A549 (cell line): ENCODE measurements at regions not wholly inside any gene's neighbourhood (a gene's known extent, or its start where the extent isn't known, plus 50 kb on each side); places are given as distances from the start of the nearest gene placed in this dataset.

Experiments
- ATAC-seq, 2 experiments: fragments of 200-7000 bp in 1 of 2; fragments of >200 bp in 1 of 2; cut with Nextera tagmentation in 1 of 2; cut with Tn5 transposase in 1 of 2; 3 replicates each; pipeline versions ENCODE4 v1.8.0 to v1.9.1; 2018 to 2020; ENCODE audit warnings: mild to moderate bottlenecking in 1 of 2, moderate library complexity in 1 of 2
- CTCF ChIA-PET: fragments of 300-600 bp; sonication (Branson Sonifier 250); formaldehyde crosslinking; extraction: SDS; loops from one replicate; lab custom pipeline; 2021; ENCODE audit warnings: antibody characterized with exemption, inconsistent platforms; lab: Yijun Ruan, JAX
- POLR2A ChIA-PET: fragments of 350-600 bp; formaldehyde crosslinking; extraction: SDS; loops from one replicate; lab custom pipeline; 2021; ENCODE audit warnings: antibody characterized with exemption, inconsistent platforms; lab: Yijun Ruan, JAX
- DNase-seq, 2 experiments: peaks; one replicate each; pipeline versions ENCODE4 v3.0.0 to v3.0.0-alpha.2; 2011 to 2016; ENCODE audit warnings: low read depth in 1 of 2, low spot score in 1 of 2
- FAIRE-seq: peaks from 2 replicates; lab custom pipeline; 2011; peaks lifted over from hg19 to GRCh38; lab: Jason Lieb, UNC
- H3K27ac ChIP-seq, 2 experiments: fragments of >200 bp; sonication (Bioruptor Twin); formaldehyde crosslinking; 3 replicates each; pipeline ENCODE4 v1.5.1; 2016 to 2017
- H3K4me1 ChIP-seq: fragments of >200 bp; sonication (Bioruptor Twin); formaldehyde crosslinking; 3 replicates; pipeline ENCODE4 v1.6.1; 2016
- H3K4me2 ChIP-seq: fragments of >200 bp; sonication (Bioruptor Twin); formaldehyde crosslinking; 3 replicates; pipeline ENCODE4 v1.6.1; 2016
- H3K4me3 ChIP-seq: fragments of >200 bp; sonication (Bioruptor Twin); formaldehyde crosslinking; 3 replicates; pipeline ENCODE4 v1.5.1; 2016
- H3K9me3 ChIP-seq: fragments of >200 bp; sonication (Bioruptor Twin); formaldehyde crosslinking; 3 replicates; pipeline ENCODE4 v1.6.1; 2016
- CBX8 ChIP-seq: fragments of 200-600 bp; sonication (generic); IDR thresholded peaks from 2 replicates; pipeline ENCODE4 v1.6.1; 2016
- CEBPB ChIP-seq, 2 experiments: fragments of >200 bp in 1 of 2; sonication (Bioruptor Twin) in 1 of 2; formaldehyde crosslinking in 1 of 2; IDR thresholded peaks; 2 replicates each; pipeline ENCODE4 v1.6.1; 2012 to 2016
- CHD2 ChIP-seq: fragments of 150-350 bp; IDR thresholded peaks from 2 replicates; pipeline ENCODE4 v1.6.1; 2014; ENCODE audit warnings: low read length; ENCODE audit not compliant: partially characterized antibody
- EHF ChIP-seq: fragments of 250-450 bp; sonication (Bioruptor Pico); IDR thresholded peaks from 2 replicates; pipeline ENCODE4 v1.5.0; 2020; ENCODE audit warnings: mild to moderate bottlenecking
- GATA3 ChIP-seq: IDR thresholded peaks from 2 replicates; pipeline ENCODE4 v1.6.1; 2012; ENCODE audit warnings: borderline replicate concordance
- HDAC2 ChIP-seq: fragments of 200-600 bp; sonication (generic); IDR thresholded peaks from 2 replicates; pipeline ENCODE4 v1.6.1; 2016
- HEYL ChIP-seq: fragments of 250-450 bp; sonication (Bioruptor Pico); IDR thresholded peaks from 2 replicates; pipeline ENCODE4 v1.8.0; 2021; ENCODE audit warnings: mild to moderate bottlenecking, moderate library complexity
- HOXB5 ChIP-seq: fragments of 250-450 bp; sonication (Bioruptor Pico); IDR thresholded peaks from 2 replicates; pipeline ENCODE4 v1.5.0; 2020; ENCODE audit warnings: mild to moderate bottlenecking, moderate library complexity
- NPAS2 ChIP-seq: fragments of 250-450 bp; sonication (Bioruptor Pico); IDR thresholded peaks from 2 replicates; pipeline ENCODE4 v1.8.0; 2022; ENCODE audit warnings: mild to moderate bottlenecking, moderate library complexity, borderline replicate concordance
- RARB ChIP-seq: fragments of 250-450 bp; sonication (Bioruptor Pico); IDR thresholded peaks from 2 replicates; pipeline ENCODE4 v1.8.0; 2021; ENCODE audit warnings: mild to moderate bottlenecking, moderate library complexity
- RFX5 ChIP-seq: fragments of 450-650 bp; IDR thresholded peaks from 2 replicates; pipeline ENCODE4 v1.7.1; 2014; ENCODE audit warnings: antibody characterized with exemption, mild to moderate bottlenecking, moderate library complexity
- TFCP2L1 ChIP-seq: fragments of 250-450 bp; sonication (Bioruptor Pico); IDR thresholded peaks from 2 replicates; pipeline ENCODE4 v1.5.0; 2021; ENCODE audit warnings: mild to moderate bottlenecking
- ZNF302 ChIP-seq: fragments of 250-450 bp; sonication (Bioruptor Pico); IDR thresholded peaks from 2 replicates; pipeline ENCODE4 v1.9.0; 2021; ENCODE audit warnings: inconsistent platforms, mild to moderate bottlenecking, moderate library complexity
- WGBS: methylation state at CpG from one replicate; pipeline ENCODE4 v1.1.6; 2017; ENCODE audit errors: missing lambda C conversion rate; 5-methylcytosine and 5-hydroxymethylcytosine counted together
- TF ChIP-seq, protein P1 (sequence below): fragments of >200 bp; sonication (Bioruptor Twin); formaldehyde crosslinking; IDR thresholded peaks from 3 replicates; pipeline ENCODE4 v1.6.1; 2016
- TF ChIP-seq, protein P2 (sequence below): fragments of 150-350 bp; IDR thresholded peaks from 2 replicates; pipeline ENCODE4 v1.6.1; 2014; ENCODE audit warnings: low read depth, mild to moderate bottlenecking, low read length
- TF ChIP-seq, protein P3 (sequence below): fragments of 250-450 bp; sonication (Bioruptor Pico); IDR thresholded peaks from 2 replicates; pipeline ENCODE4 v1.5.0; 2020; ENCODE audit warnings: low read depth, mild to moderate bottlenecking, moderate library complexity
- TF ChIP-seq, protein P4 (sequence below): fragments of 250-450 bp; sonication (Bioruptor Pico); IDR thresholded peaks from 2 replicates; pipeline ENCODE4 v1.5.0; 2021; ENCODE audit warnings: mild to moderate bottlenecking, moderate library complexity, borderline replicate concordance
- TF ChIP-seq, protein P5 (sequence below): IDR thresholded peaks from 2 replicates; pipeline ENCODE4 v1.6.1; 2012

DNA sequence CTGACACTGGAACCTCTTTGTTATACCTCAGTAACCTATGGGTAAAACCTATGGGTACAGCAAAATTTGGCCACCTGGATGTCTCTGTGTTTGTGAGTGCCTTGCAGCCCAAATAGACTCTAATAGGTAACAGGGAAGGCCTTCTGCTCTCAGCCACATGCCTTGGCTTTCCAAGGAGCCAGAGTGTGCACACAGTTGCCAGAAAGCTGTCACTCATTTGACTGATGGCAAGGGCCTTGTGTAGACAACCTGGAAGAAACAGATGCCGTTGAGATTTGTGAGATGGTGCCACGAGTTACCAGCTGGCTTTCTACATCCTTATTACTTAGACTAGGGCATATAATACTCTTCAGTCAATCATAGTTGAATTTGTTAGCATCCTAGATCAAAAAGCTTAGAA, 90.1 kb upstream of the RAB12 start:
- Histone ChIP-seq H3K4me2 (no peak overlapping the region), H3K27ac (no peak overlapping the region), H3K9me3 (peaks cover 13% of the 10 kb centered on the region; the same call in 1 of the 3 replicates), H3K4me3 (no peak overlapping the region), H3K4me1 (no peaks in the 10 kb centered on the region)
- TF ChIP-seq RARB (CRISPR knock-in tag): no peak
- TF ChIP-seq EHF (CRISPR knock-in tag): no peak
- TF ChIP-seq, protein P1, sequence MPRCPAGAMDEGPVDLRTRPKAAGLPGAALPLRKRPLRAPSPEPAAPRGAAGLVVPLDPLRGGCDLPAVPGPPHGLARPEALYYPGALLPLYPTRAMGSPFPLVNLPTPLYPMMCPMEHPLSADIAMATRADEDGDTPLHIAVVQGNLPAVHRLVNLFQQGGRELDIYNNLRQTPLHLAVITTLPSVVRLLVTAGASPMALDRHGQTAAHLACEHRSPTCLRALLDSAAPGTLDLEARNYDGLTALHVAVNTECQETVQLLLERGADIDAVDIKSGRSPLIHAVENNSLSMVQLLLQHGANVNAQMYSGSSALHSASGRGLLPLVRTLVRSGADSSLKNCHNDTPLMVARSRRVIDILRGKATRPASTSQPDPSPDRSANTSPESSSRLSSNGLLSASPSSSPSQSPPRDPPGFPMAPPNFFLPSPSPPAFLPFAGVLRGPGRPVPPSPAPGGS: no peak
- TF ChIP-seq, protein P2, sequence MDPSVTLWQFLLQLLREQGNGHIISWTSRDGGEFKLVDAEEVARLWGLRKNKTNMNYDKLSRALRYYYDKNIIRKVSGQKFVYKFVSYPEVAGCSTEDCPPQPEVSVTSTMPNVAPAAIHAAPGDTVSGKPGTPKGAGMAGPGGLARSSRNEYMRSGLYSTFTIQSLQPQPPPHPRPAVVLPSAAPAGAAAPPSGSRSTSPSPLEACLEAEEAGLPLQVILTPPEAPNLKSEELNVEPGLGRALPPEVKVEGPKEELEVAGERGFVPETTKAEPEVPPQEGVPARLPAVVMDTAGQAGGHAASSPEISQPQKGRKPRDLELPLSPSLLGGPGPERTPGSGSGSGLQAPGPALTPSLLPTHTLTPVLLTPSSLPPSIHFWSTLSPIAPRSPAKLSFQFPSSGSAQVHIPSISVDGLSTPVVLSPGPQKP: no peak
- TF ChIP-seq, protein P3, sequence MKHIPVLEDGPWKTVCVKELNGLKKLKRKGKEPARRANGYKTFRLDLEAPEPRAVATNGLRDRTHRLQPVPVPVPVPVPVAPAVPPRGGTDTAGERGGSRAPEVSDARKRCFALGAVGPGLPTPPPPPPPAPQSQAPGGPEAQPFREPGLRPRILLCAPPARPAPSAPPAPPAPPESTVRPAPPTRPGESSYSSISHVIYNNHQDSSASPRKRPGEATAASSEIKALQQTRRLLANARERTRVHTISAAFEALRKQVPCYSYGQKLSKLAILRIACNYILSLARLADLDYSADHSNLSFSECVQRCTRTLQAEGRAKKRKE (CRISPR knock-in tag): no peak
- TF ChIP-seq, protein P4, sequence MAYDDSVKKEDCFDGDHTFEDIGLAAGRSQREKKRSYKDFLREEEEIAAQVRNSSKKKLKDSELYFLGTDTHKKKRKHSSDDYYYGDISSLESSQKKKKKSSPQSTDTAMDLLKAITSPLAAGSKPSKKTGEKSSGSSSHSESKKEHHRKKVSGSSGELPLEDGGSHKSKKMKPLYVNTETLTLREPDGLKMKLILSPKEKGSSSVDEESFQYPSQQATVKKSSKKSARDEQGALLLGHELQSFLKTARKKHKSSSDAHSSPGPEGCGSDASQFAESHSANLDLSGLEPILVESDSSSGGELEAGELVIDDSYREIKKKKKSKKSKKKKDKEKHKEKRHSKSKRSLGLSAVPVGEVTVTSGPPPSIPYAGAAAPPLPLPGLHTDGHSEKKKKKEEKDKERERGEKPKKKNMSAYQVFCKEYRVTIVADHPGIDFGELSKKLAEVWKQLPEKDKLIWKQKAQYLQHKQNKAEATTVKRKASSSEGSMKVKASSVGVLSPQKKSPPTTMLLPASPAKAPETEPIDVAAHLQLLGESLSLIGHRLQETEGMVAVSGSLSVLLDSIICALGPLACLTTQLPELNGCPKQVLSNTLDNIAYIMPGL (CRISPR knock-in tag): no peak
- no peak for TF ChIP-seq TFCP2L1 (CRISPR knock-in tag)
- no peak for TF ChIP-seq HDAC2
- TF ChIP-seq CHD2: no peak
- TF ChIP-seq CBX8: no peak
- TF ChIP-seq CEBPB (IDR thresholded peaks at IDR 0.05): no peak
- TF ChIP-seq, protein P5, sequence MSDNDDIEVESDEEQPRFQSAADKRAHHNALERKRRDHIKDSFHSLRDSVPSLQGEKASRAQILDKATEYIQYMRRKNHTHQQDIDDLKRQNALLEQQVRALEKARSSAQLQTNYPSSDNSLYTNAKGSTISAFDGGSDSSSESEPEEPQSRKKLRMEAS: no peak
- TF ChIP-seq HOXB5 (CRISPR knock-in tag): no peak
- no peak for ATAC-seq
- CTCF ChIA-PET: interaction anchor here (0.6 kb wide), 1 partner anchor 115 kb away, joined by 4 read pairs; no protein-coding TSS in a partner anchor
- no peak for FAIRE-seq
- WGBS: 10% methylated on average over 2 of the region's 2 CpGs
- DNase-seq: no peak
- POLR2A ChIA-PET: no interaction called here

DNA sequence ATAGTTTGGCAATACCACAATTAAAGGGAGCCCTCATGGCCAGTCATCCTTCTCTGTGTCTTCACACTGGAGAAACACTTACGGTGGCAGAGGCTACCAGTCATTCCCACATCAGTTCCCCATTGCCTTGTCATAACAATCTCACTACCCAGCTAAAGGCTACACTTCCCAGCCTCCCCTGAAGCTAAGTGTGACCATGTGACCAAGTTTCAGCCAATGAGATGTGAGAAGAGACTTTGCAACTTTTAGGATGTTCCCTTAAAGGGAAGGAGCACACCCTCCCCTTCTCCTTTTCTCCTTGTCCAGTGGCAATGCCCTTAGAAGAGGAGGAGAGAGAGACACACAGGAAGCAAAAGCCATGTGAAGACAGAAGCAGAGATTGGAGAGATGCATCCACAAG, 89.0 kb upstream of the RAB12 start:
- POLR2A ChIA-PET: no interaction called here
- no peak for TF ChIP-seq RFX5
- no peak overlapping the region for H3K27ac ChIP-seq

DNA sequence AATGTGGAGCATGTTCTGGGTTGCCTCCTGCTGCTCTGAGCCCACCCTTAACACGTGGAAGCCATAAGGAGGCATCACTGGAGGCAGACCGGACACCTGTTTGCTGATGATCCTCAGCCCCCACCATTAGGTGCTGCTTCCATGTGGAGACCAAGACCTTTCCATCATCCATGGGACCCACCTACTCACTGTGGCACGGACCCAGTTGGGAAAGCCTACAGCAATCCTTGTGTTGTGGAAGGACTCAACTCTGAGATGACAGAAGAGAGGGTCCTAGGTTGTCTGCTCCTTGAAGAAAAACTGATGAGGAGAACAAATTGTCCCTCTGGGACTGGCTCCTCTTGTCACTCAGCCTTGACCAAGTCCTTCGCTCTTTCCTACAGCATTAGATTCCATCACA, 86.5 kb upstream of the RAB12 start:
- POLR2A ChIA-PET: no interaction called here
- Histone ChIP-seq H3K4me1 (no peaks in the 10 kb centered on the region), H3K4me2 (no peak overlapping the region), H3K9me3 (peaks cover 13% of the 10 kb centered on the region; the same call in 1 of the 3 replicates)
- 17% methylated on average over 4 of the region's 4 CpGs for WGBS
- TF ChIP-seq EHF (CRISPR knock-in tag): no peak
- TF ChIP-seq HEYL (CRISPR knock-in tag): no peak
- no peak for TF ChIP-seq NPAS2
- TF ChIP-seq, protein P3 (CRISPR knock-in tag): no peak
- TF ChIP-seq RFX5: no peak
- no peak for TF ChIP-seq ZNF302 (CRISPR knock-in tag)
- no peak for TF ChIP-seq GATA3
- TF ChIP-seq, all 56 proteins: peak for 0
- Histone ChIP-seq H3K27ac (no peak overlapping the region), H3K4me3 (no peak overlapping the region)
- CTCF ChIA-PET: interaction anchor here (0.6 to 1.1 kb wide), 2 partner anchors 10 to 134 kb away, joined by 3 read pairs; no protein-coding TSS in a partner anchor
- no peak for ATAC-seq
- FAIRE-seq: no peak
- no peak for DNase-seq

More for the DNA sequence above, 89.0 kb upstream of the RAB12 start:
- Histone ChIP-seq H3K4me1 (no peaks in the 10 kb centered on the region), H3K4me3 (no peak overlapping the region), H3K4me2 (no peak overlapping the region), H3K9me3 (peaks cover 13% of the 10 kb centered on the region; the same call in 1 of the 3 replicates)
- FAIRE-seq (no peak), ATAC-seq (no peak), DNase-seq (no peak)
- CTCF ChIA-PET: no interaction called here
- 21% methylated on average over 1 of the region's 1 CpG for WGBS
